NOMO-1 (cell line): ENCODE measurements at regions not wholly inside any gene's neighbourhood (a gene's known extent, or its start where the extent isn't known, plus 50 kb on each side); places are given as distances from the start of the nearest gene placed in this dataset.

Experiments used
- DNase-seq, 2 experiments: peaks; one replicate each; lab custom pipeline; 2025; ENCODE audit not compliant: unreplicated experiment in 2 of 2; lab: John Stamatoyannopoulos, UW

GRCh38 chr13:112124141-112124540 is 57.2 kb downstream of the SOX1 start:
- DNase-seq = no peak

- no peak for DNase-seq
Observed at GRCh38 chr13:112127564-112128330, 60.8 kb downstream of the SOX1 start.

DNA sequence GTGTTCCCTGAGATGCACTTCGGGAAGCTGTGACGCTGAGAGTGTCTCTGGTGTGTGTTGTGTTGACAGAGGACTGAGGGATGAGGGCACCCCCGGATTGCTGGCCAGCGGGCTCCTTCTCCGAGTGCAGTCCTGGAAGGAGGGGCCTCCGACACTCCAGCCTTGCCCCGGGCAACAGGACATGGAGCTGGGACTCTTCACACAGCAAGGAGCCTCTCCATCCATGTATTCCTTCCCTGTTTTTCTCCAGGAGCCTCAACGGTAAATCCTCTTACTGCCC is 61.3 kb downstream of the SOX1 start:
- DNase-seq = no peak

DNA sequence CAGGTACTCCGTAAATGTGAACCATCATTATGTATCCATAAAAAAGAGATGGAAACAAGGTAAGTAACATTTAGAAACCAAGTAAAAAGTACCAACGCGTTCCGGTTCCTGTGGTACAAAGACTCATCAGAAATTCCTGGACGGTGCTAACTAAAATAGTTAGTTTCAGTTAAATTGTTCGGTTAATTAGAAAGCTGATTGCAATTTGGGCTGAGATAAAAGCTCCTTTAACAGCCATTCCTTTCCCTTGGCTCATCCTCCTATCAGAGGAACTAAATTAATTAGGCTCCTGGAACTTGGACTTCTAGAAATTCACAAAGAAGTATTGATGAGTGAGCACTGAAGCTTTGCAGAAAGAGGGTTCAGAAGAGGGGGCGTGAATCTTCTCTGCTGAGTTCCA is 63.5 kb downstream of the SOX1 start:
- no peak for DNase-seq

DNA sequence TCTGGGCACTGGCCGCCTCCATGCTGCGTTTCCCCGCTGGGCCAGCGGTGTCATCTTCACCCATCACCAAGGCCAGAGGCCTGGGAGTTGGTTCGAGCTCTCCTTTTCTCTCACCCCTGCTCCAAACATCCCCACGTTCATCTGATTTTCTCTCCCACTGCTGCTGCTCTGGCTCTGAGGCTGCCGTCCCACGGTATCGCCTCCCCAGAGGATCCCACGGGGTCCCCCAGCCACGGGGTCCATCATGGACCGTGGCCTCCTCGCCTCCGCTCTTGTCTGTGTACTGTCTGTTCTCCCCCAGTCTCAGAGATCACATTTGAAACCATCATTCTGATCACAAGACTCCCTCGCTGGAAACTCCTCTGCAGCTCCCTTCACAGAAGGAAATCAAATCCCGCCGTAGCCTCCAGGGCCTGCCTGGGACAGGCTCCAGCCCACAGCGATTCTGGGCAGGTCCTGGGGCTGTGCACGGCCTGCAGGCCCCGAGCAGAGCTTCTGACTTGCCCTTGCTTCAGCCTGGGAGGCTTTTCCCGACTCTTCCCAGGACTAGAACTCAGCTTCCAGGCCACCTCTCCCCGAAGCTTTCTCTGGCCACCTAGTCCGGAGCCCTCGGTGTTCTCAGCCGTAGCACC is 64.2 kb downstream of the SOX1 start:
- DNase-seq = no peak

DNA sequence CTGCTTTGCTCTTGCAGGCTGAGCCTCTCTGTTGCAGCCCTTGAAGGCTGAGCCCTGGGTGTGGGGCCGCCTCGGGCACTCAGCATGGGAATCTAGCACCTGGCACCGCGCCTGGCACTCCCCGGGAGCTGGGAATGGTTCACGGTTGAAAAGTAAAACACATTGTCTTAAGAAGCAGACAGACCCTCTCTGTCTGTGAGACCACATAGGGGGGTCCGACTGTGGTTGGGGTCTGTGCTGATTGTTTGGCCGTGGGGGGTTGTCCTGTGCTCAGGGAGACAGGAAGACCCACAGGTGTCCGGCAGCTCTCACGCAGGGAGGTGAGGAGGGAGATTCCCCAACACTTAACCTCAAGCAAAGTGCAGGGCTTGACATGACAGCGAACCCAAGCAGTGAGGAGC is 64.8 kb downstream of the SOX1 start:
- no peak for DNase-seq

DNA sequence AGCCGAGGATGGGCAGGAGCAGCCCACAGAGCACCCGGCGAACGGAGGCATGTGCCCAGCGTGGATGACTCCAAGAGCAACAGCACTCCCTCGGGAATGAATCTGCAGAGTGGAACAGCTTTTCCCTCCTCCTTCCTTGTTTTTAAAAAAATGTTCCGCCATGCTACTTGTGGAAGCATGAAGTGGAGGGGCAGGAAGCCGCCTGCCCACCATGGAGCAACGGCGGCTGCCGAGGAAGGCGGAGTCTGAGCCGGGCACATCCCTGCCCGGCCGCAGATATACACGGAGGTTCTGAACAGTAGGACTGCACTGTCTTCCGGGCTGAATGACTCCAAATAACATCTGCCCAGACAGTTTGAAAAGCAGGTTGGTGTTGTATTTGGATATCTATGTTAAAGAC is 65.2 kb downstream of the SOX1 start:
- DNase-seq = no peak

GRCh38 chr13:112132619-112133018 is 65.7 kb downstream of the SOX1 start:
- DNase-seq = no peak

- no peak for DNase-seq
Observed at GRCh38 chr13:112133499-112134390, 66.8 kb downstream of the SOX1 start.

GRCh38 chr13:112134391-112135075 is 67.6 kb downstream of the SOX1 start:
- no peak for DNase-seq

DNA sequence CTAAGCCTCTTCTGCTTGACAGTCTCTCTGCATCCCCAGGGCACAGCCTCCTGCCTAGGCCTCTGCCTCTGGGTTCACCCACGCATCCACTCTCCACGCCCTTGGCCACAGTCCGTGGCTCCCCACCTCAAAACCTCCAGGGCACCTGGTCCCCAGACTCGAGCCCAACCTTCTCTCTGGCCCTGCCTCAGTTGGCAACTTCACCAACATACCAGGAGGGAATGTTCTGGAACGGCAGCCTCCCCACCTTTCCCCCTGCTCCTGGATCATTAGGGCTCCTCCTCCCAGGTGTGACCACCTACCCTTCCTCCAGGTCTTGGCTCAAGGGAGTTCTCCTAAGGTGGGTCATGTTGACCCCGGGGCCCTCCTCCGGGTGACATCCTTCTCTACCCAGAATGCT is 69.1 kb downstream of the SOX1 start:
- DNase-seq = no peak

- DNase-seq = no peak
Observed at GRCh38 chr13:112137144-112137543, 70.2 kb downstream of the SOX1 start.

- no peak for DNase-seq
Observed at GRCh38 chr13:112140366-112140765, 73.4 kb downstream of the SOX1 start.

DNA sequence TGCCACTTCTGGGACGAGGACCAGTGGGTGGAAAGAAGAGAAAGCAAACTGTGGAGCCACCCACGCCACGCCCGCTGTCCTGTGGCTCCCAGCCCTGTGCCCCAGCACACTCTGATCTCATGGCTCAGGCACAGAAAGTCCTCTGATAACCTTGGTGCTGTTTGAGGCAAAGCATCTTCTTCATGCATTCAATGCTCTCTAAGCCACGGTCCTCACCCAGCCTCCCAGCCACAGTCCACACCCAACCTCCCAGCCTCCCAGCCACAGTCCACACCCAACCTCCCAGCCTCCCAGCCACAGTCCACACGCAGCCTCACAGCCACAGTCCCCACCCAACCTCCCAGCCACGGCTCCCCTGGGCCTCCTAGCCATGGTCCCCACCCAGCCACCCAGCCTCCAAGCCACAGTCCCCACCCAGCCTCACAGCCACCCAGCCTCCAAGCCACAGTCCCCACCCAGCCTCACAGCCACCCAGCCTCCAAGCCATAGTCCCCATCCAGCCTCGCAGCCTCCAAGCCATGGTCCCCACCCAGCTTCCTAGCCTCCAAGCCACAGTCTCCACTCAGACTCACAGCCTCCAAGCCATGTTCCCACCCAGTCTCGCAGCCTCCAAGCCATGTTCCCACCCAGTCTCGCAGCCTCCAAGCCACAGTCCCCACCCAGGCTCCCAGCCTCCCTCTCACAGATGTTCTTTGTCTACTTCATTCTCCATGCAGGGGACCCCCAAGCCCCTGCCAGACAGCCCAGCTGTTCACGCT is 74.9 kb downstream of the SOX1 start:
- no peak for DNase-seq

- no peak for DNase-seq
Observed at GRCh38 chr13:112142401-112142930, 75.5 kb downstream of the SOX1 start.

DNA sequence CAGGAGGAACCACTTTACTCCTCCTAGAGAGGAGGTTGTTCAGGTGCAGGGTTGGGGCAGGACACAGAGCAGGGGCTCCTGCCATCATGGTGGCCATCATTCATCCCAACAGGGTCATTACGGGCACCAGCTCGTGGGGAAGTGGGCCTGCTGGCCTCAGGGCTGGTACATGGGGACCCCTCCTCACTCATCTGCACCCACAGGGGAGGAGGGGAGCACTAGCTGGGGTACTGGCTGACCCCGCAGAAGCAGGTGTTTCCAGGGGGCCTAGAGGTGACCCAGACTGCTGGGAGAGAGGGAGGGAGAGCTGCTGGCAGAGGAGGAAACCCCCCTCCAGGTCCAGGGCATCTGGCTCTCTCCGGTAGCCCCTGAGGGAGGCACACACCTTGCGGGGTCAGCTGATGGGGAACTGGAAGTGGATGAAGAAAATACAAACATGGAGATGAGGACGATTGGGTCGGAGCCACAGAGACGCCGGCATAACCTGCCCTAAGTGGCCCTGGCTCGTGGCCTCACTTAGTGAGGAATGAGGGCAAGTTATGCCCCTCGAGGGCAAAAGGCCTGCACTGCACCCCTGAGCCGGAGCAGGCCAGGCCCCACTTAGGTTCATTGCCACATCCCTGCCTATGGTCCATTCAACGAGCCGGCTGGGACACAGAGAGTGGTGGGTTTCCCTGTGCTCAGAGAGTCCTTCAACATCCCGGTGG is 76.2 kb downstream of the SOX1 start:
- no peak for DNase-seq

DNA sequence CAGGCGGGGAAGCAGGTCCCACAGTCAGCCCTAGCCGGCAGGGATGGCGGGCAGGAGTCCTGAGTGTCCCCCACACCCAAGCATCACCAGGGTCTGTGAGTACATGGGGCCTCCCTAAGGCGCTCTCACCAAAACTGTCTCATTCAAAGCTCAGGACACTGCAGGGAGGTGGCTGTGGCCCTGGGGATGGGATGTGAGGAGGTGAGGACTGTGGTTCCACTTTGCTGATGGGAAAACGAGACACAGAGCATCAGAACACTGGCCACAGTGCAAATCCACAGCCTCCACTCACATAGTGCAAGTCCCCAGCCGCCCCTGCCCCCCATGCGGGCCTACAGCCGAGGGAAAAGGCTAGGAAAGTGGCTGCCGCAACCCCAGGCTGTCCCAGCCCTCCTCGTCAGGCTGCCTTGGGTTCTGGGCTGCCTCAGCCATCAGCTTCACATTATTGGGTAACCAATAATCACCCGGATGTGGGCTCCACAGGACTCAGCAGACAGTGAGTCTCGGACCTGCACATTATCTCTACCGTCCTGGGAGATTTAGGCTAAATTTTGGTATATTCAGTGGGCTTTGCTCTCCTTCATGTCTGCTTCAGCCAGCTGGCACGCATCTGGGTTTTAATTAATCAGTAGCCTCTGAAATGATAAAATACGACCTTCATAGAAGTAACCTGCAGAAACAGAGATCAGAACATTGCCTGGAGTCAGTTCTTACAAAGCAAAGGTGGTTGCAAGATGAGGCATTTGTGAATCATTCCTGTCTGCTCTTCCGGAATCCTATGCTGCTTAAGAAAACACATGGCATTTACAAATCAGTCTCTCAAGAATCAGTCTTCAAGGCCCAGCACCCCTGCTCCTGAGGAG is 77.0 kb downstream of the SOX1 start:
- DNase-seq = no peak

DNA sequence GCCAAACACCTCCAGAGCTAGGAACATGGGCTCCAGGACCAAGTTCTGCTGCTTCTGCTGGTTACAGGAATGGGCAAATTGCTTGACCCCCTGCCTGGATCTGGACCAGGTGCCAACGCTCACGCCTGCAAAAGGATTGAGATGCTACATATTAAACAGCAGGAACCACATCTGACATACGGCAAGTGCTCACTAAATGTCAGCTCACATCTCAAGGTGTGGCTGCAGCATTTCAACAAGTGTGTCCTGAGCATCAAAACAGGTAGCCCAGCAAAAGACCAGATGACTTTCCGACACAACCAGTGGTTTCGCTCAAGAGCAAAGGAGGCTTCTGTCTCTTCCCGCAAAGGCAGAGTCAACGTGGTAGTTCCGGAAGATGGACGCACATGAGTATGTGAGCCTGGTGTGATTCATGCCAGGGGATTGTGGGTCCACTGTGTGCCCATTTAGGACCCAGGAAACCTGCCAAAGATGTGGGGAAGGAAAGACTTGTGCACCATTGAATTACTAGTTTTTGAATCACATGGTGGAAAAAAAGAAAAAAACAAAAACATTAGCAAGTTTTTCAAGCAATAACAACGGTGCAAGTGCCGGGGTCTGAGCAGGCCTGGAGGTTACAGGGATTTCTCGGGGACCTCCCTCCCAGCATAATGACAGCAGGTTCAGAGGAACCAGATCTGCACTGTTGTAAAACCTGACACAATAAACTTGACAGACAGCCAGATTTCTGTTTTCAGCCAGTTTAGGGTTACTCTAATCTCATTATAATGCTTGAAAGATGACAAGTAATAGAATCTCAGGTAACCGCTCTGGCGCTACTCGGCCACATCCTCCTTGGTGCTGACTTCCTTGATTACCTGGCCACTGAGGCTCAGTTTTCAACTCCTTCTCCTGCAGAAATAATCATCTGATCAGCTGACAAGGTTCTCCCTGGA is 77.9 kb downstream of the SOX1 start:
- no peak for DNase-seq
